ENCODE measurements at regions not wholly inside any gene's neighbourhood (a gene's known extent, or its start where the extent isn't known, plus 50 kb on each side); places are given as distances from the start of the nearest gene placed in this dataset.
"Not testable (repeated sequence)": the region's sequence is repeated elsewhere in the genome, so short reads cannot be mapped to it uniquely, and the experiment has no call there.

GRCh38 chr7:79604841-79605240, 151.4 kb upstream of the MAGI2 start:
- TF ChIP-seq, protein P1, sequence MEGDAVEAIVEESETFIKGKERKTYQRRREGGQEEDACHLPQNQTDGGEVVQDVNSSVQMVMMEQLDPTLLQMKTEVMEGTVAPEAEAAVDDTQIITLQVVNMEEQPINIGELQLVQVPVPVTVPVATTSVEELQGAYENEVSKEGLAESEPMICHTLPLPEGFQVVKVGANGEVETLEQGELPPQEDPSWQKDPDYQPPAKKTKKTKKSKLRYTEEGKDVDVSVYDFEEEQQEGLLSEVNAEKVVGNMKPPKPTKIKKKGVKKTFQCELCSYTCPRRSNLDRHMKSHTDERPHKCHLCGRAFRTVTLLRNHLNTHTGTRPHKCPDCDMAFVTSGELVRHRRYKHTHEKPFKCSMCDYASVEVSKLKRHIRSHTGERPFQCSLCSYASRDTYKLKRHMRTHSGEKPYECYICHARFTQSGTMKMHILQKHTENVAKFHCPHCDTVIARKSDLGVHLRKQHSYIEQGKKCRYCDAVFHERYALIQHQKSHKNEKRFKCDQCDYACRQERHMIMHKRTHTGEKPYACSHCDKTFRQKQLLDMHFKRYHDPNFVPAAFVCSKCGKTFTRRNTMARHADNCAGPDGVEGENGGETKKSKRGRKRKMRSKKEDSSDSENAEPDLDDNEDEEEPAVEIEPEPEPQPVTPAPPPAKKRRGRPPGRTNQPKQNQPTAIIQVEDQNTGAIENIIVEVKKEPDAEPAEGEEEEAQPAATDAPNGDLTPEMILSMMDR (IDR thresholded peaks at IDR 0.05; ENCODE audit: borderline replicate concordance, insufficient read depth, low read depth, low read length), result no peak
- no peak overlapping the region for H3K4me3 ChIP-seq (ENCODE audit: low read depth, low read length)

DNA sequence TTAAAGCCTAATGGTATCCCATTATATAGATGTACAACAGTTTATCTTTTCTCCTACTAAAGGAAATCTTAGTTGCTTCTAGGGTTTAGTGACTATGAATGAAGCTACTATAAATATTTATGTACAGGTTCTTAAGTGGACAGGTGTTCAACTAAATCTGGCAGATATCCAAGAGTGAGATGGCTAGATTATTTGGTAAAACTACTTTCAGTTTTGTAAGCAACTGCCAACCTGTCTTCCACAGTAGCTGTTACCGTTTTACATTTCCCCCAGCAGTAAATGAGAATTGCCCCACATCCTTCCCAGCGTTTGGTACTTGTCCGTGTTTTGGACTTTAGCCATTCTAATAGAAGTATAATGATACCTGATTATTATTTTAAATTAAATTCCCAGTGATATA, 144.9 kb upstream of the MAGI2 start:
- TF ChIP-seq, protein P1 (IDR thresholded peaks at IDR 0.05; ENCODE audit: borderline replicate concordance, insufficient read depth, low read depth, low read length), result no peak
- no peak overlapping the region for H3K4me3 ChIP-seq (ENCODE audit: low read depth, low read length)

GRCh38 chr7:79594671-79595070, 141.2 kb upstream of the MAGI2 start:
- not testable (repeated sequence) for H3K4me3 ChIP-seq (ENCODE audit: low read depth, low read length)

DNA sequence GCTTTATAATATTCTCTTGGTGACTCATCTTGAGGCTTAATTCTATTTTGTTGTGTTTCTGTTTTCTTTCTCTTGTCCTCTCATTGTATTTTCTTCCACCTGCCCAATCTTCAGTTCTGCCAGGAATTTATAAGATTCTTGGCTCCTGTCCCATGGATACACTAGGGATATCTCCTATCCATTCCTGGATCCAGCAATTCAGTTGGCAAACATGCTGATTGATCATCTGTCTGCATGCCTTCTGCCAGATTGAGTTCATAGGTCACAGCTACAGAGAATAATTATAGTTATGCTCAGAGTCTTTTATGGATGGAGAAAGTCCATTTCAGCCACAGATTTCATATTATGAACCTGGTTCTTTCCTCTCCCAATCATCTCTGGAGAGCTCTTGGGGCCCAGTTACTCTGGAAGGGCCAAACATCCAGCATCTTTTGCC, 140.4 kb upstream of the MAGI2 start:
- TF ChIP-seq, protein P1 (IDR thresholded peaks at IDR 0.05; ENCODE audit: borderline replicate concordance, insufficient read depth, low read depth, low read length), result no peak
- H3K4me3 ChIP-seq (ENCODE audit: low read depth, low read length), result no peak overlapping the region

GRCh38 chr7:79590916-79591623, 137.6 kb upstream of the MAGI2 start:
- TF ChIP-seq, protein P1 (IDR thresholded peaks at IDR 0.05; ENCODE audit: borderline replicate concordance, insufficient read depth, low read depth, low read length), result no peak
- H3K4me3 ChIP-seq (ENCODE audit: low read depth, low read length), result no peak overlapping the region

GRCh38 chr7:79590391-79590790, 136.9 kb upstream of the MAGI2 start:
- H3K4me3 ChIP-seq (ENCODE audit: low read depth, low read length), result no peak overlapping the region
- TF ChIP-seq, protein P1 (IDR thresholded peaks at IDR 0.05; ENCODE audit: borderline replicate concordance, insufficient read depth, low read depth, low read length), result no peak

DNA sequence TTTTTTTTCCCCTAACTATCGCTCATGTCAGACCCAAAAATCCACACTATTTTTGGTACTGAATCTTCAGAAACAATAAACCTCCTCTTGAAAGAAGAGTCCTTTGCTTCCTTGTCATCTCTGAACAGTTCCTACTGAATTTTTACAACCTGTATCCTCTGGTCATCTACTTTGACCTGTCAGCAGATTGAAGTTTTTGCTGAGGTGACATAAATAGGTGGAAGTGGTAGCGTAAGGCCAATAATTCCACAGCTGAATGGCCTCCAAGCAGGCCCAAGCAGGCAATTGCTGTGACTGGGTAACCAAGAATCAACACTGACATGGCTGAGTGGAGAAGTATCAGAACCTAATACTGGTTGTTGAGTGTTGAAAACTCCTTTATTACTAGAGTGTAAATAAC, 117.4 kb upstream of the MAGI2 start:
- TF ChIP-seq, protein P1 (IDR thresholded peaks at IDR 0.05; ENCODE audit: borderline replicate concordance, insufficient read depth, low read depth, low read length), result no peak
- no peak overlapping the region for H3K4me3 ChIP-seq (ENCODE audit: low read depth, low read length)
